Activated T-cell treated with anti-CD3 and anti-CD28 coated beads, Interleukin-2, amount 50 U/mL, for 24 hours (primary cell): ENCODE measurements at regions not wholly inside any gene's neighbourhood (a gene's known extent, or its start where the extent isn't known, plus 50 kb on each side); places are given as distances from the start of the nearest gene placed in this dataset.

Experiments
- DNase-seq: peaks from one replicate; pipeline ENCODE4 v3.0.0-alpha.2; 2020
- H3K27ac Mint-ChIP-seq: 2 replicates; pipeline ENCODE4 v1.8.0; 2020; ENCODE audit warnings: mild to moderate bottlenecking, mixed read lengths
- H3K27me3 Mint-ChIP-seq: 2 replicates; pipeline ENCODE4 v1.8.0; 2020; ENCODE audit warnings: mixed read lengths
- H3K36me3 Mint-ChIP-seq: 2 replicates; pipeline ENCODE4 v1.8.0; 2020; ENCODE audit warnings: low read depth, mixed read lengths
- H3K4me1 Mint-ChIP-seq: 2 replicates; pipeline ENCODE4 v1.8.0; 2020; ENCODE audit warnings: low read depth, mixed read lengths
- H3K4me3 Mint-ChIP-seq: 2 replicates; pipeline ENCODE4 v1.8.0; 2020; ENCODE audit warnings: mild to moderate bottlenecking, moderate library complexity, mixed read lengths
- H3K9me3 Mint-ChIP-seq: 2 replicates; pipeline ENCODE4 v1.8.0; 2020; ENCODE audit warnings: mixed read lengths

GRCh38 chr2:118644190-118644589 lies 203.3 kb downstream of the EN1 start:
- Mint-ChIP-seq H3K4me3 (no peak overlapping the region), H3K4me1 (no peaks in the 10 kb centered on the region), H3K9me3 (no peaks in the 10 kb centered on the region), H3K27ac (no peak overlapping the region), H3K27me3 (no peaks in the 10 kb centered on the region), H3K36me3 (no peaks in the 10 kb centered on the region)
- no peak for DNase-seq

GRCh38 chr2:118643294-118643693 lies 204.2 kb downstream of the EN1 start:
- no peaks in the 10 kb centered on the region for H3K4me1 Mint-ChIP-seq
- no peaks in the 10 kb centered on the region for H3K27me3 Mint-ChIP-seq
- no peaks in the 10 kb centered on the region for H3K36me3 Mint-ChIP-seq
- H3K9me3 Mint-ChIP-seq: no peaks in the 10 kb centered on the region
- H3K27ac Mint-ChIP-seq: no peak overlapping the region
- H3K4me3 Mint-ChIP-seq: no peak overlapping the region
- no peak for DNase-seq

- Mint-ChIP-seq H3K4me3 (no peak overlapping the region), H3K27ac (no peak overlapping the region), H3K9me3 (no peaks in the 10 kb centered on the region), H3K36me3 (no peaks in the 10 kb centered on the region), H3K27me3 (no peaks in the 10 kb centered on the region), H3K4me1 (no peaks in the 10 kb centered on the region)
- no peak for DNase-seq
These were observed 204.9 kb downstream of the EN1 start for GRCh38 chr2:118642501-118642900.

GRCh38 chr2:118641711-118642110 lies 205.7 kb downstream of the EN1 start:
- H3K9me3 Mint-ChIP-seq: no peaks in the 10 kb centered on the region
- H3K4me3 Mint-ChIP-seq: no peak overlapping the region
- H3K27me3 Mint-ChIP-seq: peaks cover 6% of the 10 kb centered on the region
- no peaks in the 10 kb centered on the region for H3K4me1 Mint-ChIP-seq
- no peaks in the 10 kb centered on the region for H3K36me3 Mint-ChIP-seq
- H3K27ac Mint-ChIP-seq: no peak overlapping the region
- no peak for DNase-seq

- peaks cover 8% of the 10 kb centered on the region for H3K27me3 Mint-ChIP-seq
- no peaks in the 10 kb centered on the region for H3K36me3 Mint-ChIP-seq
- H3K4me3 Mint-ChIP-seq: no peak overlapping the region
- H3K27ac Mint-ChIP-seq: no peak overlapping the region
- no peaks in the 10 kb centered on the region for H3K4me1 Mint-ChIP-seq
- DNase-seq: no peak
- no peaks in the 10 kb centered on the region for H3K9me3 Mint-ChIP-seq
These were observed 208.1 kb downstream of the EN1 start for GRCh38 chr2:118639371-118639770.

GRCh38 chr2:118638453-118638852 lies 209.0 kb downstream of the EN1 start:
- Mint-ChIP-seq H3K27ac (no peak overlapping the region), H3K4me1 (no peaks in the 10 kb centered on the region), H3K9me3 (no peaks in the 10 kb centered on the region), H3K27me3 (peaks cover 8% of the 10 kb centered on the region), H3K36me3 (no peaks in the 10 kb centered on the region), H3K4me3 (no peak overlapping the region)
- no peak for DNase-seq

GRCh38 chr2:118635891-118636290 lies 211.6 kb downstream of the EN1 start:
- H3K4me3 Mint-ChIP-seq: no peak overlapping the region
- H3K36me3 Mint-ChIP-seq: no peaks in the 10 kb centered on the region
- no peaks in the 10 kb centered on the region for H3K9me3 Mint-ChIP-seq
- DNase-seq: no peak
- no peak overlapping the region for H3K27ac Mint-ChIP-seq
- no peaks in the 10 kb centered on the region for H3K4me1 Mint-ChIP-seq
- peaks cover 8% of the 10 kb centered on the region for H3K27me3 Mint-ChIP-seq

GRCh38 chr2:118634876-118635275 lies 212.6 kb downstream of the EN1 start:
- H3K4me3 Mint-ChIP-seq: no peak overlapping the region
- H3K27me3 Mint-ChIP-seq: peaks cover 8% of the 10 kb centered on the region
- H3K36me3 Mint-ChIP-seq: no peaks in the 10 kb centered on the region

GRCh38 chr2:118633371-118634018 lies 214.0 kb downstream of the EN1 start:
- no peaks in the 10 kb centered on the region for H3K36me3 Mint-ChIP-seq
- H3K27me3 Mint-ChIP-seq: peaks cover 8% of the 10 kb centered on the region
- H3K27ac Mint-ChIP-seq: no peak overlapping the region
- no peak for DNase-seq
- H3K4me3 Mint-ChIP-seq: no peak overlapping the region
- no peaks in the 10 kb centered on the region for H3K9me3 Mint-ChIP-seq
- H3K4me1 Mint-ChIP-seq: no peaks in the 10 kb centered on the region

More at GRCh38 chr2:118634876-118635275, 212.6 kb downstream of the EN1 start:
- Mint-ChIP-seq H3K4me1 (no peaks in the 10 kb centered on the region), H3K9me3 (no peaks in the 10 kb centered on the region), H3K27ac (no peak overlapping the region)
- DNase-seq: no peak

GRCh38 chr2:118632921-118633320 lies 214.5 kb downstream of the EN1 start:
- Mint-ChIP-seq H3K27me3 (peaks cover 8% of the 10 kb centered on the region), H3K4me3 (no peak overlapping the region), H3K36me3 (no peaks in the 10 kb centered on the region), H3K27ac (no peak overlapping the region), H3K4me1 (no peaks in the 10 kb centered on the region), H3K9me3 (no peaks in the 10 kb centered on the region)
- no peak for DNase-seq

GRCh38 chr2:118627156-118627555 lies 220.3 kb downstream of the EN1 start:
- no peak overlapping the region for H3K27ac Mint-ChIP-seq
- no peaks in the 10 kb centered on the region for H3K36me3 Mint-ChIP-seq
- H3K9me3 Mint-ChIP-seq: no peaks in the 10 kb centered on the region
- no peaks in the 10 kb centered on the region for H3K4me1 Mint-ChIP-seq
- no peak overlapping the region for H3K4me3 Mint-ChIP-seq
- no peaks in the 10 kb centered on the region for H3K27me3 Mint-ChIP-seq
- no peak for DNase-seq

- no peaks in the 10 kb centered on the region for H3K36me3 Mint-ChIP-seq
- H3K27me3 Mint-ChIP-seq: peaks cover 4% of the 10 kb centered on the region
- H3K9me3 Mint-ChIP-seq: no peaks in the 10 kb centered on the region
- no peak overlapping the region for H3K27ac Mint-ChIP-seq
- DNase-seq: no peak
- H3K4me1 Mint-ChIP-seq: no peaks in the 10 kb centered on the region
- no peak overlapping the region for H3K4me3 Mint-ChIP-seq
These were observed 224.5 kb downstream of the EN1 start for GRCh38 chr2:118622913-118623312.

GRCh38 chr2:118622108-118622507 lies 225.3 kb downstream of the EN1 start:
- H3K4me3 Mint-ChIP-seq: no peak overlapping the region
- H3K27me3 Mint-ChIP-seq: peaks cover 4% of the 10 kb centered on the region
- no peak overlapping the region for H3K27ac Mint-ChIP-seq
- no peaks in the 10 kb centered on the region for H3K9me3 Mint-ChIP-seq
- no peaks in the 10 kb centered on the region for H3K36me3 Mint-ChIP-seq
- DNase-seq: no peak
- no peaks in the 10 kb centered on the region for H3K4me1 Mint-ChIP-seq

GRCh38 chr2:118618279-118618678 lies 229.2 kb downstream of the EN1 start:
- peaks cover 4% of the 10 kb centered on the region for H3K27me3 Mint-ChIP-seq
- no peaks in the 10 kb centered on the region for H3K4me1 Mint-ChIP-seq
- no peak for DNase-seq
- H3K4me3 Mint-ChIP-seq: no peak overlapping the region
- no peak overlapping the region for H3K27ac Mint-ChIP-seq
- H3K36me3 Mint-ChIP-seq: no peaks in the 10 kb centered on the region
- H3K9me3 Mint-ChIP-seq: no peaks in the 10 kb centered on the region

GRCh38 chr2:118616432-118616831 lies 231.0 kb downstream of the EN1 start:
- no peaks in the 10 kb centered on the region for H3K9me3 Mint-ChIP-seq
- no peaks in the 10 kb centered on the region for H3K36me3 Mint-ChIP-seq
- H3K4me1 Mint-ChIP-seq: no peaks in the 10 kb centered on the region
- H3K4me3 Mint-ChIP-seq: no peak overlapping the region
- no peak for DNase-seq
- peaks cover 9% of the 10 kb centered on the region for H3K27me3 Mint-ChIP-seq
- no peak overlapping the region for H3K27ac Mint-ChIP-seq

- H3K4me3 Mint-ChIP-seq: no peak overlapping the region
- H3K27me3 Mint-ChIP-seq: peaks cover 7% of the 10 kb centered on the region
- H3K9me3 Mint-ChIP-seq: no peaks in the 10 kb centered on the region
- no peaks in the 10 kb centered on the region for H3K4me1 Mint-ChIP-seq
- H3K27ac Mint-ChIP-seq: no peak overlapping the region
- DNase-seq: no peak
- H3K36me3 Mint-ChIP-seq: no peaks in the 10 kb centered on the region
These were observed 232.6 kb downstream of the EN1 start for GRCh38 chr2:118614841-118615271.
